ENCODE measurements at regions not wholly inside any gene's neighbourhood (a gene's known extent, or its start where the extent isn't known, plus 50 kb on each side); places are given as distances from the start of the nearest gene placed in this dataset.

- H3K9ac ChIP-seq (ENCODE audit: low read length in 2 of 2) = no peak overlapping the region
- H3K9me3 ChIP-seq (ENCODE audit: control insufficient read depth in 2 of 2, low read length in 2 of 2) = no peaks in the 10 kb centered on the region
- no peaks in the 10 kb centered on the region for H3K27me3 ChIP-seq (ENCODE audit: control insufficient read depth in 1 of 2, insufficient read depth in 2 of 2, low read length in 2 of 2)
- no peak overlapping the region for H3K4me3 ChIP-seq (ENCODE audit: low read length in 2 of 2)
- no peak overlapping the region for H3K27ac ChIP-seq (ENCODE audit: low read length)
- no peaks in the 10 kb centered on the region for H3K4me1 ChIP-seq (ENCODE audit: control insufficient read depth, insufficient read depth, low read length)
- no peaks in the 10 kb centered on the region for H3K36me3 ChIP-seq (ENCODE audit: control insufficient read depth in 2 of 2, insufficient read depth in 2 of 2, low read length in 2 of 2)
These were observed 760.9 kb upstream of the IGFBP3 start for GRCh38 chr7:46681865-46682503.

DNA sequence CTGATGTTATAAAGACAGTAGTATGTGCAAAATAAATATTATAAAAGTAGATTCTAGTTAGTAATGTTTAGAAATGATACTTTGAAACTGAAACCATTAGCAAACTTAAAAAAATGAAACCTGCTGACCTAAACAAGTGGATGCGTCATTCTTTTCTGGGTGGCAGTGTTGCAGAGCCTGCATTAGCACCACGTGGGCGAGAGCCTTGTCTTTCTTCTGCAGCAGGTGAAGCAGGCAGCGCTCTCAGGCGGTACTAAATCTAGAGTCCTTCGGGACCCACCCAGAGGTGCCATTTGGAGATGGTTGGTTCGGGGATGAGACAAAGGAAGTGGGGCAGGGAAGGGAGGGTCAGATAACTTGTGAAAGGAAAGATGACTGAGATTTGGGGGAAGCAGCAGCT lies 759.1 kb upstream of the IGFBP3 start:
- Histone ChIP-seq H3K4me3 (ENCODE audit: low read length in 2 of 2) (no peak overlapping the region), H3K9me3 (ENCODE audit: control insufficient read depth in 2 of 2, low read length in 2 of 2) (no peaks in the 10 kb centered on the region), H3K36me3 (ENCODE audit: control insufficient read depth in 2 of 2, insufficient read depth in 2 of 2, low read length in 2 of 2) (no peaks in the 10 kb centered on the region), H3K9ac (ENCODE audit: low read length in 2 of 2) (no peak overlapping the region), H3K27me3 (ENCODE audit: control insufficient read depth in 1 of 2, insufficient read depth in 2 of 2, low read length in 2 of 2) (no peaks in the 10 kb centered on the region), H3K4me1 (ENCODE audit: control insufficient read depth, insufficient read depth, low read length) (no peaks in the 10 kb centered on the region), H3K27ac (ENCODE audit: low read length) (no peak overlapping the region)

DNA sequence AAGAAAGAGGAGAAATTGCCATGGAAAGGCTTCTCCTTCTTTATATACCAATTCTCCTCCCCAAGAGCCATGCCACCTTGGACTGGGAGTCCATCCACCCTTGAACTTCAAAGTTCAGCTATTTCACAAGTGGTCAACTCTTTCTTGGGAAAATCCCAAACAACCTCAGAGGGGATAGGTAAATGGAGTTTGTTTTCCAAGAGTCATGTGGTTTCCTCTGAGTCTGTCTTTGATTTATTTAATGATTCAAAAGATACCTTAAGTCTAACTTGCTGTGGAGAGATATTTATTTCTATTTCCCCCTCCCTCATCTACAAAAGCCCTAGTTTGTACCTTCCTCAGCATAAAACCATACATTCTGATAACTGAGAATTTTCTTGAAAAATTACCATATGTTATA lies 758.6 kb upstream of the IGFBP3 start:
- Histone ChIP-seq H3K27me3 (ENCODE audit: control insufficient read depth in 1 of 2, insufficient read depth in 2 of 2, low read length in 2 of 2) (no peaks in the 10 kb centered on the region), H3K36me3 (ENCODE audit: control insufficient read depth in 2 of 2, insufficient read depth in 2 of 2, low read length in 2 of 2) (no peaks in the 10 kb centered on the region), H3K27ac (ENCODE audit: low read length) (no peak overlapping the region), H3K4me3 (ENCODE audit: low read length in 2 of 2) (no peak overlapping the region), H3K9ac (ENCODE audit: low read length in 2 of 2) (no peak overlapping the region), H3K9me3 (ENCODE audit: control insufficient read depth in 2 of 2, low read length in 2 of 2) (no peaks in the 10 kb centered on the region), H3K4me1 (ENCODE audit: control insufficient read depth, insufficient read depth, low read length) (no peaks in the 10 kb centered on the region)

DNA sequence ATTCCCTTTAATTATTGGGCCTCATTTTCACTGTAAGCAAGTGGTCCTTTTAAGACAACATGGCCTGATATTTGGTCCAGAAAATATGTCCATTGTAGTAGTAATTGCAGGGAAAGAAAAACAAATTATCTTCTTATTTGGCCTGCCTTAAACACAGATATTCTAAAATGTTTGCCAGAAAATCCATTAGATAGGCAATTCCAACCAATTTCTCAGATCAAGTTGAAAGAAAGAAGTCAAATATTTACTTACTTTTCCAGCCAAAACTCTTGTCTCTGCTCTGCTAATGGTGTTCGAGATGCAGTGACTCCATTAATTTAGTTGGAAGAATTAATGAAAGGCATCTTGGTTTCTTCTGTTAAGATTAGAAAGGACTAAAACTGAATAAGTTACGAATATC lies 757.3 kb upstream of the IGFBP3 start:
- Histone ChIP-seq H3K27me3 (ENCODE audit: control insufficient read depth in 1 of 2, insufficient read depth in 2 of 2, low read length in 2 of 2) (no peaks in the 10 kb centered on the region), H3K9me3 (ENCODE audit: control insufficient read depth in 2 of 2, low read length in 2 of 2) (no peaks in the 10 kb centered on the region), H3K9ac (ENCODE audit: low read length in 2 of 2) (no peak overlapping the region), H3K4me1 (ENCODE audit: control insufficient read depth, insufficient read depth, low read length) (no peaks in the 10 kb centered on the region), H3K27ac (ENCODE audit: low read length) (no peak overlapping the region), H3K36me3 (ENCODE audit: control insufficient read depth in 2 of 2, insufficient read depth in 2 of 2, low read length in 2 of 2) (no peaks in the 10 kb centered on the region), H3K4me3 (ENCODE audit: low read length in 2 of 2) (no peak overlapping the region)

GRCh38 chr7:46675456-46675855 lies 754.4 kb upstream of the IGFBP3 start:
- no peaks in the 10 kb centered on the region for H3K27me3 ChIP-seq (ENCODE audit: control insufficient read depth in 1 of 2, insufficient read depth in 2 of 2, low read length in 2 of 2)
- no peak overlapping the region for H3K27ac ChIP-seq (ENCODE audit: low read length)

DNA sequence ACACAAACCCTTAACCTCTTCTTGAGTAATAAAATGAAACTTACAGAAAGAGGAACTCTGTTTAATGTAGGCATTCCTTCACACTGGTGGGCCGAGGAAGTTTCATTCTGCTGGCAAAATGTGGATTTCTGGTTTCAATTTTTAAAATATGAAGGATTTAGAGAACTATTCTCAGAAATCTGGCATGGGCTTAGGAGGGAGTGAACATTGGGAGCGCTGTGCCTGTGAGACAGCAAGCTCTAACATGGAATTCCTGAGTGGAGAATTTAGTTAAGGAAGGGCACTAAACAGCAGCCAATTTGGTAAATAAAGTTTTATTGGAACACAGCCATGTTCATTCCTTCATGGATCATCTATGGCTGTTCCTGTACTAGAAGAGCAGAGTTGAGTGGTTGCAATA lies 751.8 kb upstream of the IGFBP3 start:
- Histone ChIP-seq H3K9ac (ENCODE audit: low read length in 2 of 2) (no peak overlapping the region), H3K4me3 (ENCODE audit: low read length in 2 of 2) (no peak overlapping the region), H3K4me1 (ENCODE audit: control insufficient read depth, insufficient read depth, low read length) (no peaks in the 10 kb centered on the region), H3K36me3 (ENCODE audit: control insufficient read depth in 2 of 2, insufficient read depth in 2 of 2, low read length in 2 of 2) (no peaks in the 10 kb centered on the region), H3K27ac (ENCODE audit: low read length) (no peak overlapping the region), H3K27me3 (ENCODE audit: control insufficient read depth in 1 of 2, insufficient read depth in 2 of 2, low read length in 2 of 2) (no peaks in the 10 kb centered on the region), H3K9me3 (ENCODE audit: control insufficient read depth in 2 of 2, low read length in 2 of 2) (no peaks in the 10 kb centered on the region)

More at GRCh38 chr7:46675456-46675855, 754.4 kb upstream of the IGFBP3 start:
- Histone ChIP-seq H3K9ac (ENCODE audit: low read length in 2 of 2) (no peak overlapping the region), H3K4me3 (ENCODE audit: low read length in 2 of 2) (no peak overlapping the region), H3K9me3 (ENCODE audit: control insufficient read depth in 2 of 2, low read length in 2 of 2) (no peaks in the 10 kb centered on the region), H3K36me3 (ENCODE audit: control insufficient read depth in 2 of 2, insufficient read depth in 2 of 2, low read length in 2 of 2) (no peaks in the 10 kb centered on the region), H3K4me1 (ENCODE audit: control insufficient read depth, insufficient read depth, low read length) (no peaks in the 10 kb centered on the region)

DNA sequence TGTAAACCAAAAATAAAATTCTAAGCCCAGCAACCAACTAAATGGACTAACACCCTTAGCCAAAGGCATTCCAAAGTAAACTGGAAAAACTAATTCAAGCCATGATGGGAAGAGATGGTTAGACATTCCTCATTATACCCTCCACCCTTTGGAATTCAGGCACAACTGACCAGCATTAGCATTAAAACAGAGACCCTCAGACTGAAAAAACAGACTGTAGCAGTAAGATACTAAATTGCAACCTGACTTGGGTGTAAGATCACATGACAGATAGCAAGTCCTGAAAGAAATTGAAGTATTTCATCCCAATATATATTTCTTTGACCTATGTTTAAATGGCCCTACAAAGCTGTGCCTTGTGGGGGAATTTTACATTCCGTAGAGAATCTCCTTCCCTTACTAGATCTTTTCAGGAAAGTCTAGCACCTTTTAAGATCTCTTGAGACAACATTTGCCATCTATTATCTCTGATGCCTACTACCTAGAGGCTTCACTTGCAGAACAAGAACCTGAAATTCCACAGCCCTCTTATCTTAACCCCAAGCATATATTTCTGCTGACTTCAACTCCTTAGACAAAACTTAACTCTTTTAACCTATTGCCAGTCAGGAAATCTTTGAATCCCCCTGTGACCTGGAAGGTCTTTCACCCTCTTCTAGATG lies 750.2 kb upstream of the IGFBP3 start:
- Histone ChIP-seq H3K4me1 (ENCODE audit: control insufficient read depth, insufficient read depth, low read length) (no peaks in the 10 kb centered on the region), H3K27me3 (ENCODE audit: control insufficient read depth in 1 of 2, insufficient read depth in 2 of 2, low read length in 2 of 2) (no peaks in the 10 kb centered on the region), H3K4me3 (ENCODE audit: low read length in 2 of 2) (no peak overlapping the region), H3K9me3 (ENCODE audit: control insufficient read depth in 2 of 2, low read length in 2 of 2) (no peaks in the 10 kb centered on the region), H3K27ac (ENCODE audit: low read length) (no peak overlapping the region), H3K36me3 (ENCODE audit: control insufficient read depth in 2 of 2, insufficient read depth in 2 of 2, low read length in 2 of 2) (no peaks in the 10 kb centered on the region), H3K9ac (ENCODE audit: low read length in 2 of 2) (no peak overlapping the region)

DNA sequence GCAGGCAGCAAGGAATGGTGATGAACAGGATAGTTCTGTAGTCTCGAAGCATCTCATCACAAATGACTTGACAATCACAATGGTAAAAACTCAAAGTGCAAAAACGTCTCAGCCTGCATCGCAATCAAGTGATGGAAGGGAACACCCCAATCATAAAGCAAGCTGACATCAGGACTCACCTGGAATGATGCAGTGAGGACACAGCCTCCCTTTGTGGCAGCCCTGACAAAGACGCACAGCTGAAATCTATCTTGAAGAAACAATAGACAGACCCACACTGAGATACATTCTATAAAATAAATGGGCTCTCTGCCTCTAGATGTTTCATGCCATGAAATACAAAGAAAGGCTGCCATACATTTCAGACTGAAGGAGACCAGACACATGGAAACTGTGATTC lies 748.0 kb upstream of the IGFBP3 start:
- Histone ChIP-seq H3K27me3 (ENCODE audit: control insufficient read depth in 1 of 2, insufficient read depth in 2 of 2, low read length in 2 of 2) (no peaks in the 10 kb centered on the region), H3K27ac (ENCODE audit: low read length) (no peak overlapping the region), H3K36me3 (ENCODE audit: control insufficient read depth in 2 of 2, insufficient read depth in 2 of 2, low read length in 2 of 2) (no peaks in the 10 kb centered on the region), H3K9ac (ENCODE audit: low read length in 2 of 2) (no peak overlapping the region), H3K9me3 (ENCODE audit: control insufficient read depth in 2 of 2, low read length in 2 of 2) (no peaks in the 10 kb centered on the region), H3K4me1 (ENCODE audit: control insufficient read depth, insufficient read depth, low read length) (no peaks in the 10 kb centered on the region), H3K4me3 (ENCODE audit: low read length in 2 of 2) (no peak overlapping the region)

DNA sequence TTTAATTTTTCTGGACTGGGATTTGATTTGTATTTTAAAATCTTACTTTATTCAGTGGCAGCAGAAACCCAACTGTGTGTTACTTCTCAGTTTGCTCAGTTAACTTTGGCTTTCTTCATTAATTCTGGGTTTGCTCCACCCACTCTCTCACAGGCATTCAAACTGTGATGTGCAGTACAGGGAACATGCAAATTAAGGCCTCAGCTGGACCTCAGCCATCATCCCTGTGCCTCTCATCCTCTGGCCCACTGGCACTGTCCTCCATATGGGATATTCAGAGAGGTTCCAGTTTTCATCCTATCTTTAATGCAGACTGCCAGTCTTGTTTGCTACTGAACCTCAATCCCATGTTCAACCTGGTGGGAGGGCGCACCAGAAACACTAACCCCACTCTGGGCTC lies 743.4 kb upstream of the IGFBP3 start:
- Histone ChIP-seq H3K27me3 (ENCODE audit: control insufficient read depth in 1 of 2, insufficient read depth in 2 of 2, low read length in 2 of 2) (no peaks in the 10 kb centered on the region), H3K27ac (ENCODE audit: low read length) (no peak overlapping the region), H3K9me3 (ENCODE audit: control insufficient read depth in 2 of 2, low read length in 2 of 2) (no peaks in the 10 kb centered on the region), H3K36me3 (ENCODE audit: control insufficient read depth in 2 of 2, insufficient read depth in 2 of 2, low read length in 2 of 2) (no peaks in the 10 kb centered on the region), H3K4me1 (ENCODE audit: control insufficient read depth, insufficient read depth, low read length) (no peaks in the 10 kb centered on the region), H3K9ac (ENCODE audit: low read length in 2 of 2) (no peak overlapping the region), H3K4me3 (ENCODE audit: low read length in 2 of 2) (no peak overlapping the region)

GRCh38 chr7:46663025-46663424 lies 742.0 kb upstream of the IGFBP3 start:
- H3K36me3 ChIP-seq (ENCODE audit: control insufficient read depth in 2 of 2, insufficient read depth in 2 of 2, low read length in 2 of 2) = no peaks in the 10 kb centered on the region

GRCh38 chr7:46661431-46661830 lies 740.4 kb upstream of the IGFBP3 start:
- Histone ChIP-seq H3K9me3 (ENCODE audit: control insufficient read depth in 2 of 2, low read length in 2 of 2) (no peaks in the 10 kb centered on the region), H3K9ac (ENCODE audit: low read length in 2 of 2) (no peak overlapping the region), H3K27me3 (ENCODE audit: control insufficient read depth in 1 of 2, insufficient read depth in 2 of 2, low read length in 2 of 2) (no peaks in the 10 kb centered on the region), H3K36me3 (ENCODE audit: control insufficient read depth in 2 of 2, insufficient read depth in 2 of 2, low read length in 2 of 2) (no peaks in the 10 kb centered on the region), H3K4me3 (ENCODE audit: low read length in 2 of 2) (no peak overlapping the region), H3K4me1 (ENCODE audit: control insufficient read depth, insufficient read depth, low read length) (no peaks in the 10 kb centered on the region), H3K27ac (ENCODE audit: low read length) (no peak overlapping the region)

More at GRCh38 chr7:46663025-46663424, 742.0 kb upstream of the IGFBP3 start:
- no peak overlapping the region for H3K9ac ChIP-seq (ENCODE audit: low read length in 2 of 2)
- no peaks in the 10 kb centered on the region for H3K9me3 ChIP-seq (ENCODE audit: control insufficient read depth in 2 of 2, low read length in 2 of 2)
- no peaks in the 10 kb centered on the region for H3K27me3 ChIP-seq (ENCODE audit: control insufficient read depth in 1 of 2, insufficient read depth in 2 of 2, low read length in 2 of 2)
- H3K4me1 ChIP-seq (ENCODE audit: control insufficient read depth, insufficient read depth, low read length) = no peaks in the 10 kb centered on the region
- no peak overlapping the region for H3K27ac ChIP-seq (ENCODE audit: low read length)
- no peak overlapping the region for H3K4me3 ChIP-seq (ENCODE audit: low read length in 2 of 2)
